Activated CD4-positive, alpha-beta T cell treated with anti-CD3 and anti-CD28 coated beads, Interleukin-2, Interleukin-6, amounts not matched to agents 100 ng/mL and 50 ng/mL, durations not matched to agents 16 hours and 8 hours (primary cell): ENCODE measurements at regions not wholly inside any gene's neighbourhood (a gene's known extent, or its start where the extent isn't known, plus 50 kb on each side); places are given as distances from the start of the nearest gene placed in this dataset.
"Not testable (repeated sequence)": the region's sequence is repeated elsewhere in the genome, so short reads cannot be mapped to it uniquely, and the experiment has no call there.

Experiments used
- DNase-seq: peaks from one replicate; pipeline ENCODE4 v3.0.0-alpha.2; 2020

DNA sequence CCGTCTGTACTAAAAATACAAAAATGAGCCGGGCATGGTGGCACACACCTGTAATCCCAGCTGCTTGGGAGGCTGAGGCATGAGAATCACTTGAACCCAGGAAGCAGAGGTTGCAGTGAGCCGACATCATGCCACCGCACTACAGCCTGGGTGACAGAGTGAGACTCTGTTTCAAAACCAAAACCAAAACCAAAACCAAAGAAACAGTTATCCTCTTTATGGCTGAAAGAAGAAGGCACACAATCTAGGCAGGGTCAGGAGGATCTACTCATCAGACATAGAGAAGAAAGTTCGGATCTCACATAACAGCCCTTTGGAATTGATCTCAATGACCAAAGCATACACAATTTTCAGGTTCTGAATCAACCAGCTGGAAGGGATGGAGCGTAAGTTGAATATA, 411.3 kb upstream of the SLC35B3 start:
- DNase-seq, result not testable (repeated sequence)

DNA sequence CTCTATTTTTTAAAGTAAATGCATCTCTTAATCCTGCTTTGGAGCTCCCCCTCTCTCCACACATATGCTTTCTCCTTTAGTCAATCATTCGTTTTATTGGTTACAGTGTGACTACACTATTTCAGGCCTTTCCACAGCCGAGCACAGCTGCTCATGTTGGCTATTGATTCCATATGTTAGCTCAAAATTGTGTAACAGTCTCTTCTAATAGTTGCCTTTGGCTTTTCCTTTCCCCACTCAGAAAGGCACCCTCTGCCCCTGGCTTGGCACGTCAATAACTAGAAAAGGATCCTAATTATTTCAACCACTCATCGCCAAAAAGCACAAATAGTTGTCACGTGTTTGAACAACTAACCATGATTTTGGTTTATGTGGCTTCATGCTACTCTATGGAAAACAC, 410.3 kb upstream of the SLC35B3 start:
- no peak for DNase-seq

DNA sequence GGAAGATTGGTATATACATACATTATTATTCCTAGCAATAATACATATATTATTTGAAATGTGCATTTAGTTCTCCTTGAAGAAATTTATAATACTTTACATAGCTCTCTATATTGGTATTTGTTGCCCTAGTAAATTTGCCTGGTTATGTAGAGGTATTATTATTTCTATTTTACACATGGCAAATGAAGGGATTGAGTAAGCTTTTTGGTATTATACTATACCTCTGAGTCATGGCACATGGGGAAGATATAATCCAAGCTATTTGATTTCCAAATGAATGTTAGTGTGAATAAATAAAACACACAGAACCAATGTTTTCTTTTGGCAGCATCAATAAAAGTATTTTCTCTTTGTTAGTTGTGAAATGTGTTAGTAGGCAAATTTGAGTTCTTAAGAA, 409.6 kb upstream of the SLC35B3 start:
- no peak for DNase-seq

DNA sequence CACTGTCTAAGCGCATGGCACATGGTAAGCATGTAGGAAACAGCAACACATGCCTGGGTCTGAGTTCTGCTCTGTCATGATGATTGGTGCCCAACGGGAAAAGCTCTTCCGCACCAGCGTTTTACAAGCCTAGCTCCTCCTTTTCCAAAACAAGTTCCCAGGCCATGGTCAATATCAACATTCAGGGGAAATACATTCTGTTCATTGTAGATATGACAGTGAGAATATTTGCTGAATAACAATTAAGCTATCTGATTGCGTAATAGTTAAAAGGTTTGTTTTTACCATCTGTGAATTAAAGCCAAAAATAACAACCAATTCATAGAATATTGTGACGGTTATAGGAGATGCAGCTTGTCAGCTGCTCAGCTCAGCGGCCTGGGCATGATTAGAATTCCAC, 404.3 kb upstream of the SLC35B3 start:
- no peak for DNase-seq

DNA sequence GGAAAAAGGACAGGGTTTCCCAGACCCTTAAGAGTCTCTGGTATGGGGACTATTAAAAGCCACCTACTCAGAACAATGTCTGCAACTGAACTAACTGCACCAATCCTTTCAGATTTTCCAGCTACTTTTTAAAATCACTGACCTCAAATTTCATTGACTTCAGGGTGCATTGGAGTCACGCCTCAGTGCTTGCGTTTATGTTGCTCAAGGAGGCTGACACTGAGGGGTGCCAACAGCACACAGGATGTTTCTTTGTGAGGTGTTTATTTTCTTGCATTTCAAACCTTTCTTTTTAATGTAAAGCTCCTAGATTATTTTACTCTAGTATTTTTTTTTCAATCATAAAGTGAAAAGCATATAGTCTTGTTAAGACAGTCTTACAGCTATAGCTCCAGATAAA, 402.0 kb upstream of the SLC35B3 start:
- DNase-seq, result no peak

DNA sequence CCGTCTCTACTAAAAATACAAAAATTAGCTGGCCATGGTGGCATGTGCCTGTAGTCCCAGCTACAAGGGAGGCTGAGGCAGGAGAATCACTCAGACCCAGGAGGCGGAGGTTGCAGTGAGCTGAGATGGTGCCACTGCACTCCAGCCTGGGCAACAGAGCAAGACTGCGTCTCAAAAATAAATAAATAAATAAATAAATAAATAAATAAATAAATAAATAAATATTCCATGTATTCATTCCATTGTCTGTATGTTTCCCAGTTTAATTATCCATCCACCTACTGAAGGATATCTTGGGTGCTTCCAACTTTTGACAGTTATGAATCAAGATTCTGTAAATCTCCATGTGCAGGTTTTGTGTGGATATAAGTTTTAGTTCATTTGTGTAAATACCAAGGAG, 397.4 kb upstream of the SLC35B3 start:
- not testable (repeated sequence) for DNase-seq

DNA sequence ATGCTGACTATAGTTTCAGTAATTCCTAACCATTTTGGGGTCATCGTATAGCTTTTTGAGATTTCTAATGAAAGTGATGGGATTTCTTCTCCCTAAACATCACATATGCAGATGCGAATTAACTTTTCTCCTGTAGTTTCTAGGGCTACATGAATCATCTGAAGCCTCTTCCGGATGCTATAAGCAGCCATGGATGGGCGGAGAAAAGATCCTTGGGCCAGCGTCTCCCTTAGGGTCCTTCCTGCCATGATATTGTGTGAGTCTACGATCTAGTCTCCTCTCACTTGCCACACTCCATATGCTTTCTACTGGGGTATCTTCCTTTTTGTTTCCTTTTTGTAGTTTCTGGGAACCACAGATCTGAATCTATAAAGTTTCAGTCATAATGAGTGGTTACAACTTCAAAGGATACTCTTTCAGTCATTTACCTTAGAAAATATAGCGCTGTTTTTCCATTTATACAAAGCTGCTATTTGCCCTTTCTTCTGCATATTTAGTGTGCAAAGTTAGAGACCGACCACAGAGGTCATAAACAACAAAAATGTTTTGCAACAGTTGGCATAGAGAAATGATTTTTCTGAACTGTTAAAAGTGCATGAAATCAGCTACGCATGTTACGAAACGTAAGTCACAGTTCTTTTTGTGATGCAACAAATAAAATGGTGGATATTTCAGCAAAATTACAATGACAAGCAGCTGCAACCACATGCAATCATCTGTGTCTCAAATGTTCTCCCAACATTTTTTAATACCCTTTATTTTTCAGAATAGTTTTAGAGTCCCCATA, 396.2 kb upstream of the SLC35B3 start:
- DNase-seq, result no peak

DNA sequence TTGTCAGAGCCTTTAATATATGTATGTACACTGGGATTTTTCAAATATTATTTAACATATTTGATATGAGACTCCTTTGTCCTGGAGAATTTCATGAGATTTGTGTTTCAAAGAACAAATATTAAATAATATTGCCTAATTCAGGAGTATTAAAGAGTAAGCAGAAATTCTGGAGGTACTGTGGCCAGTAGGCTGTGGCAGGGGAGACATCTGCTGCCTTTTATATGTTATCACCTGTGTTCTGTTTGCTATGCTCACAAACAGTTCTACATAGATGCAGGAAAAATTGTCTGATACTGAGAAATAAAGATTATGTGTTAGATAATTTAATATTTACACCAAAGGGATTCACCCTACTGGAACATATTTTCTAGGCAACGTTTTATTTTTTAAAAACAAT, 395.4 kb upstream of the SLC35B3 start:
- DNase-seq, result no peak

DNA sequence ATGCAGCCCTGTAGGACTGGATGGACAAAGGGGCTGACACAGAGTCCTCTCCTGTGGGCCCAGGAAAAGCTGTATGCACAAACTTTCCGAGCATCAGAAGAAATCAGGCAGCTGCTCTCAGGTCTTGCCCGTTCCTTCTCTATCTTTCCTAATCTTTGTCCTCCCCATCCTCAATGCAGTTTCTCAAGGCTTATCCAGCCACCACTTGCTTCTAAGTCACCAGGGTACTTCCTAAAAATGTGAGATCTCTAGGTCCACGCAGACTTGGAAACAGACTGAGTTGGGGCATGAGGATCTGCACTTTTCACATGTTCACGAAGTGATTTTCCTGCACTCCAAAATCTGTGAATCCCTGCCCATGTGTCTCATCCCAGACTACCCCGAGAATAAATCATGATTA, 394.5 kb upstream of the SLC35B3 start:
- DNase-seq, result no peak

DNA sequence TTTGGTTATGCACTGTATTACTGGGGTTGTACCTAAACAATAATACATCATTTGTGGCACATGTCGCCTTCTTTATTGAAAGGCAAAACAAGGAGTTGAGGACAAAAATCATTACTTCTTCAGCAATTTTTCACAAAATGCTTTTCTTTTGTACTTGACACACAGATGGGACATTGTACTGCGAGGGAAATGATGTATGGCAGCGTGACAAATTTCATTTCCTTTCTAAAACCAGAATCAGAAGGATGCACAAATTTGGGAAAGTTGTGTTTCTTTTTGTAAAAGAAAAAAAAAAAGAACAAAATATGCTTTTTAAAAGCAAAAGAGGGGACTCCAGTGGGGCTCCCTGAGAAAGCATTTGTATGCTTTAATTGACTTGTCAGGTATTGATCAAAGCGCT, 394.0 kb upstream of the SLC35B3 start:
- no peak for DNase-seq

DNA sequence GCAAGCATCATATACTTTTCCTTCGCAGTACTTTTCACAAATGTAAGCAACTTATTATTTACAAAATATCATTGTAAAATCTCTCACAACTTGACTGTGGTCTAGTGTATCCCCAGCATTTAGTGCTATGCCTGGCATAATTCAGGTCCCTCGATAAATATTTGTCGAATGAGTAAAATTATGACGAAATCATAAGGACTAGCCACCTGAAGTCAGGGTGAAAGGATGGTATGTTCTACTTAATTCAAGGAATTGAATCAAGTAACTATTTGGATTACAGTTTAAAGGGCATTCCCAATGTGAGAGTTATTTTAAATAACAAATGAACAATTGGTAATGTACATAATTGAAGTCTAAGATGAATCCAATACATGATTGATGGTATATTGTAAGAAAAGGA, 393.0 kb upstream of the SLC35B3 start:
- DNase-seq, result no peak

DNA sequence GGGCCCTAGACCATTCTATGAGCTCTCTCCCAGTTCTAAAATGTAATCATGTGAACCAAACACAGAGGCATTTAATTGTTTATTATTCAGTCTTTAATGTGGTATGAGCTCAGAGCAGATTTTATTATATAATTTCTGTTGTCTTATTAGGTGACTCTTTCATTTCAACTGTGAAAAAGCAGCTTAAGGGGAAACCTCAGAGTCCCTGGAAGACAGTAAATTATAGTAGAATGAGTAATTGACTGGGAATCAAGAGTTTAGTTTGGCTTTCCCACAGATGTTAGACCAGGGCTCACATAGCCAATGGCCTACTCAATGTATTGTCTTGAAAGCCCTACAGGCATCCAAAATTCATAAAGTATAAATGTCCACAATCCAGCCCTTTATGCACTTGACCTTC, 390.4 kb upstream of the SLC35B3 start:
- DNase-seq, result no peak

DNA sequence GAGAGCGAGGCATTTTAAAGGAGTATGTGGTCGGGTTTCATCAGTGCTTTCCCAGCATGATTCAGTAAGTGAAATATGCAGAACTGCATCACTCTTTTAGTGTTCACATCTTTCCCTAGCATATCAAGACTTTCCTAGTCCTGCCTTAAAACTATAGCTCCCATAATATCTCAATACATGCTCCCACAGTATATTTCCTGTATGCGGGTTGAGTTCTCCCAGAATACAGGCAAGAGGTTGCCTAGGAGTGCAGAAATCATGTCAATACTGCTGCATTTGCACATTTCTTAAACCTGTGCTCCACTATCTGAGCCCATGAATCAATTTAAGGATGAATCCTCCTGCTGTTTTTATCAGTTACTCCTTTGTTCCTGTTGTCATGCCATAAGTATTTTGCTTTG, 386.6 kb upstream of the SLC35B3 start:
- no peak for DNase-seq

DNA sequence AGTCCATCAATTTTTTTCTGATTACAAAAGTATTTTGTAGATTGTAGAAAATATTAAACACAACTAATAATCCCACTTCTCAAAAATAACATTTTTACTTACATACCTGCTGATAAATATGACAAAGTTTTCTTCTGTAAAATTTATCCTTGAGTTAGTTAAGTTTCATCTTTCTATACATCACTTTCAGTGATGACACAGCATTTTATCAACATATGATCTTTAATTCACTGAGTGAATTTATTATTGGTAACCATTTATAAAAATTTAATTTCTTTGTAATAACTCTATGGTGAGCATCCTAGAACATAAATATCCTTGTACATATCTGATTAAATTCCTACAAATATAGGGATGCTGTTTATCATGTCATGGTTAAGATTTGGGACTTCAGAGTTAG, 385.0 kb upstream of the SLC35B3 start:
- DNase-seq, result no peak

DNA sequence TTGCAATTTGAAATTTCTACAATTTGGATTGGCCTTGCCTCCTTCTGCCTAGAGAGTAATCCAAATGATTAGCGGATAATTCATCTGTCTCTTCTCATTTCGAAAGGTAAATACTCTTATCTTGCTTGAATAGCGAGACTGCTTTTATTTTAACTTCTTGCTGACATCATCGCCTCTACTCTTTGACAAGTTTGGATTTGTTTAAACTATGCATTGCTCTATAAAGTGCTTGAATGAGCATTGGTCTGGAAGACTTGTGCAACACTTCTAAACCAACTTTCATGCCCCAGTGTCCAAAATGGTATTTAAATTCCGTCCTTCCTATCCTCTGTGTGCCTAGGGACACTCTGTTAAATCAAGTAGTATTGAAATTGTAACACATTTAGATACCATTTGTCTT, 384.1 kb upstream of the SLC35B3 start:
- DNase-seq, result no peak

DNA sequence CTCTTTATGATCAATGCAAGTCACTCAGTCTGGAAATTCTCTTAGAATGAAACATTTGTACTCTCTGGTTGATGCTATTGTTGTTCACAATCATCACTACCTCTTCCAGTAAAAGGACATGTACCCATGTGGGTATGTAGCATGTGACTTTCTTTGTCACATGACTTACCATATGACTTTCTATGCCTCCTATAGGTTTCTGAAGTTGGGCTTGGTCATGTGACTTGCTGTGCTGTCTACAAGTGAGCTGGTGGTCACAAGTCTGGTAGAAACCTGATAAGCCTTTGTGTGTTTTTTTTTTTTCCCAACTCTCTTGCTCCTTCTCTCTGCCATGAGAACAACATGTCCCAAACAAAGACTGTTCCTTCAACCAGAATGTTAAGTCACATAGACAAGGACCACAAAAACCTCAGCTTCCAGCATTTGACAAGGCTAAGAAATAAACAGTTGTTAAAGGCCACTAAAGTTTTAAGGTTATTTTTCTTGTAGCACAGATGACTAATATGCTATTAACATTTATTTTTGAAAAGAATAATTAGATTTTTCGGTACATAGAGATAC, 379.2 kb upstream of the SLC35B3 start:
- no peak for DNase-seq

DNA sequence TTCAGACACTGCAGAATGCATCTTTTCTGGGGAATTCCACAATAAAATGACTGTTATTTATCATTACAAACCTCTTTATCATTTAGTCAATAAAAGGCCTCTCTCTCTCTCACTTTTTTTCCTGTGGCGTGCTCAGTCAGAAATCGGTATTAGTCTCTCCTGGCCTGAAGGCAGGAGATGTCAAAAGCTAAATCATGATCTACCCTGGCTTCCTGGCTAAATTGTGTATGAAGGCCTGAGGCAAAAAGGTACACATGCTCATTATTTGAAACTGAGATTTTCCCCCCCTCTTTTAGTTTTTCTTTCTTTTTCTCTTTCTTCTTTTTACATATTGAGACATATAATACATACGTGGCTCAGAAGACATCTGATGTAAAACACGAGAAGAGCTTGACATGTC, 375.0 kb upstream of the SLC35B3 start:
- no peak for DNase-seq

DNA sequence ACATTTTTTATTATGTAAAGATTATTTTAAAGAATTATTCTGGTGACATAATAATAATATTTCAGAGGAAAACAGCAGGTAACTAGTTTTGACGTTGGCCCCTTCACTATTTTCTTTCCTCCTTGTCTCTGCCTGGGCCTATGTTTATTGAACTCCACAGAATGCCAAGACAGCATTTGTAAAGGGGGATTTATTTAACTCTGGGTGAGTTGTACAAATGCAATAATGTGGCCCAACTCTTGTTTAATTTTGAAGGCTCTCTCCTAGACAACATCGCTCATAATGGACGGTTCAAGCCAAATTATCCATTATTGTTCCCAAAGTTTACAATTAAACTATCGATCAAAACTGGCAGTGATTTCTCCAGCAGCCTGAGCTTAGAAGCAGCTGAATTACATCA, 374.3 kb upstream of the SLC35B3 start:
- no peak for DNase-seq

DNA sequence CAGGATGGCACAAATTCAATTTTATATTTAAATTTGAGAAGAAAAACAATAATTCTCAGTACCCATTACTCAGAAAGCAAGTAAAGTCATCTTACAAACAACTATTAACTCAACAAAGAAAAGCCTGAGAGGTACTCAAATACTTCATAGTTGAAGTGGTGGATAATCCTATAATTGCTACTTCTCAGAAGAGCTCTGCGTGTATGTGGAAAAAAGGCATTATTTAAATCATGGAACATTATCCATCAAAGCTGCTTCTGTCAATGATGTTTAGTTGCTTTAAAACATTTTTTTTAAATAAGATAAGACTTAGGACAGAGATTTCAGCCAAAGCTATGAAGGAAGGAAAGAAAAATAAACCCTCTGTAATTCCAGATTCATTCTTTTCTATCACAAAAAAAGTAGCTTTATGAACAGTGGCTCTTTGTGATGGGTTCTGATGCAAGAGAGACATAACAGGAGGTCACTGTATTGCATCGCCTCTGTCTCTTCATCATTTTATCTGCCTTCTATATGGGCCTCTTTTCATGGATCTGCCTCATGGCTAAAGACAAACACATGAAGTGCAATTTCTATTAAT, 367.9 kb upstream of the SLC35B3 start:
- DNase-seq, result no peak

DNA sequence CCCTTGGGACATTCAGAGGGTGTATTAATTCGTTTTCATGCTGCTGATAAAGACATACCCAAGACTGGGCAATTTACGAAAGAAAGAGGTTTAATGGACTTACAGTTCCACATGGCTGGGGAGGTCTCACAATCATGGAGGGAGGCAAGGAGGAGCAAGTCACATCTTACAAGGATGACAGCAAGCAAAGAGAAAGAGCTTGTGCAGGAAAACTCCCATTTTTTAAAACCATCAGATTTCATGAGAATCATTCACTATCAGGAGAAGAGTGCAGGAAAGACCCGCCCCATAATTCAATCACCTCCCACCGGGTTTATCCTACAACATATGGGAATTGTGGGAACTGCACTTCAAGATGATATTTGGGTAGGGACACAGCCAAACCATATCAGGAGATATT, 367.1 kb upstream of the SLC35B3 start:
- not testable (repeated sequence) for DNase-seq

DNA sequence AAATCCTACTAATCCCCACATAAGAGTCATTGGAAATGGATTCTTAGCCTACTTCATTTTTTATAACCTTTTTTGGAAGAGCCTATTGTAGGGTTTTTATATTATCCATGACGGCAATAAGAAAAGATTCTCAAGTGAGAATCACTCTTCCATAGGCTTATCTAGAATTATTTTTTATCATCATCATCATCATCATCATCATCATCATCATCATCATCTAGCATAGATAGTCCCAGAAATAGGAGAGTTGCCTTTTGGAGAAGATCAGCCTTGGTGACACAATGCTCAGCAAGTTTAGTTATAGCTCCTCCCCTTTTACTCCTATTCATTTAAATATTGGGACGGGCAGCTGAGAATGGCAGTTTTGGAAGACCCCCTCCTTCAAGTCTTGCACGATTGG, 359.1 kb upstream of the SLC35B3 start:
- DNase-seq, result no peak

DNA sequence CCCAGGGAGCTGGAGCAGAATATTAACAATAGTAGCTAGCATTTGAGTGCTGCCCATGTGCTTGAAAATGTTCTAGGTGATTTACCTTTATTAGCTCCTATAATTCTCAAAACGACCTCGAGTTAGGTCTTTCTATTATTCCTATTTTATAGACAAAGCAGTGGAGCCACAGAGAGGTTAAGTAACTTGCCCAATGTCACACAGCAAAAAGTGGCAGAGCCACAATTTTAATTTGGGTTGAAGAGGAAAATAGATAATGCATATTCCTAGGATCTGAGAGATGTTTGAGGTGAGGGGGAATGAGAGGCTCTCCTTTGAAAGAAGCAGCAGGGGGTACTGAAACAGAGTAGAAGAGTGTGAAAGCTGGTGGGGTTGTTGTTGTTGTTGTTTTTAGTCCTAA, 354.5 kb upstream of the SLC35B3 start:
- no peak for DNase-seq

DNA sequence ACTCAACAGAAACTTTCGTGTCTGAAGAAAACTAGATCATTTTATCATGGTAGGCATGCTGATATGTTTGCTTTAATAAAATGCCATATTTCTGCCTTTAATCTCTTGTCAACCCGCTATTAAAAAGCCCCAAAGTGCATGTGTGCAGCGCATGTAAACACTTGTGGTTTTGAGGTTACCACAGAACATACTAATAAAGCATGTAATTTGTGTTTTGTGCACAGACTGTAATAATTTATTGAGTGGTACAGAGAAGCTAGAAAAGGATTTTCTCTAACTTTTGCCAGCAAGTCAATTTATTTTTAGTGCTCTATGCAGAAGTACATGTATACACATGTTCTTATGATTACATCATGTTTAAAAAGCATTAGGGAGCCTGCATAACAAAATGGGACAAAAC, 349.9 kb upstream of the SLC35B3 start:
- no peak for DNase-seq

DNA sequence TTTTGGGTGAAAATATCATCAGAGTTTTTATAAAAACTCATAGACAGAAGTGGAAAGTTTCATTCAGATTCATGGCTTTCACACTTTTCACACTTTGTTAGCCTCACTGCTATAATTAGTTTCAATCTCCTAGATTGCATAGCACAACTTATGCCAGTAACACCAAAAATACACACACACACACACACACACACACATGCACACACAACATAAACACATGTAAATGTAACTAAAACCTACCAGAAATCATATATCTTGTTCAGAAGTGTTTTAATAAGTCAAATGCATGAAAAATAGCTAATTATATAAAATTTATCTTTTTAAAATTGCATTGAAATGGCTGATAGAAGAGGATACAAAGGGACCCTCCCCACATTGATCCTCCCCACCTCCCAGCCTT, 347.8 kb upstream of the SLC35B3 start:
- no peak for DNase-seq

DNA sequence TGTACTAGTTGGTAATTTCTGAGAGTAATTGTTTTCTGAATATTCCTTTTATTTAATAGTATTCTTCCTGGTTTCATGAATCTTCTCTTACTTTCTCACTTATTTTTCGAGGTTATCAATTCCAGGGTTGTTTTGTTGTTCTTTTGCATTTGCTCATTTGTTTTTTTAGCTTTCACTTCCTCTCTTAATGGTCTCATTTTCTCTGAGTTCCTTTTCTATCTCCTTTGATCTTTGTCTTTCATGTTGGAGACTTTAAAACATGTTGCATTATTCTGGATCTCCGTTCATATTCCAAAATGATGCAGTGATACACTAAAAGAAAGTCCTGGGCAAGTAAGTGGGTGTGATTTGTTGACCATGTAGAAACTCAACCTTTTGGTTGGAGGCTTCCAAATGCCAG, 345.3 kb upstream of the SLC35B3 start:
- no peak for DNase-seq
